Prostate gland (tissue), 2 donors: ENCODE measurements at regions not wholly inside any gene's neighbourhood (a gene's known extent, or its start where the extent isn't known, plus 50 kb on each side); places are given as distances from the start of the nearest gene placed in this dataset.

Experiments used
- CTCF ChIP-seq, 4 experiments: fragments of 200-600 bp in 2 of 4; fragments of 450-650 bp in 2 of 4; sonication (generic) in 2 of 4; IDR thresholded peaks; 1 replicate in 3 of 4; 2 replicates in 1 of 4; pipeline ENCODE4 v1.5.1; 2016 to 2019; ENCODE audit warnings: antibody characterized with exemption in 4 of 4, mild to moderate bottlenecking in 2 of 4, moderate library complexity in 2 of 4
- POLR2A ChIP-seq: fragments of 450-650 bp; IDR thresholded peaks from one replicate; pipeline ENCODE4 v1.6.1; 2016; ENCODE audit warnings: antibody characterized with exemption, mild to moderate bottlenecking
- POLR2AphosphoS5 ChIP-seq: sonication (generic); formaldehyde crosslinking; IDR thresholded peaks from one replicate; pipeline ENCODE4 v1.6.1; 2017; ENCODE audit warnings: antibody characterized with exemption

DNA sequence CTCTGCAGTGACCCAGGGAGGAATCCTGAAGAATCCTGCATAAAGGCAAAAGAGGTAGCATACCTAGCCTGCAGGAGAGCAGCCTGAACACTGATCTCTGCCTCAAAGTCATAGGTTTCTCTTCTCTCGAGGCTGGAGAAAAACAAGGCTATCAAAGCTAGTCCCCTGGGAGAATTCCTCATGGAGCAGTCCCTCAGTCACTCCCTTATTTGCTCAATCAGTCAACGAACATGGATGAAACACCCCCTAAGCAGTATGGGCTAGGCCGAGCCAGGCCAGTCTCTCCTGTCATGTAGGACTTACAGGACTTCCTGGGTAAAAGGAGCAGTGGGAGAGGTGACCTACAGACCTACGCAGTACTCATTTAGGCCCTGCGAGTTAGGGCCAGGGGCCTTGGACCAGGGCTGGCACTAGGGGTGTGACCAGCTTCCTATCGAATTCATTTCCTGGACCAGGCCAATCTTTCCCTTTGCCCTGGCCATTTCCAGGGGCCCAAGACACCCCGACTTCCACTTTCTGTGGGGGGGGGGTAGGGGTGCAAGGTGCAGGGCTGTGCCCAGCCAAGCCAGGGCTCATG, 164.1 kb downstream of the EFNB1 start:
- no peak for TF ChIP-seq CTCF (IDR thresholded peaks at IDR 0.05)
- no peak for TF ChIP-seq POLR2A
- no peak for TF ChIP-seq POLR2AphosphoS5
